Activated CD4-positive, alpha-beta T cell treated with anti-CD3 and anti-CD28 coated beads for 36 hours (primary cell): ENCODE measurements at regions not wholly inside any gene's neighbourhood (a gene's known extent, or its start where the extent isn't known, plus 50 kb on each side); places are given as distances from the start of the nearest gene placed in this dataset.

Source experiments
- ATAC-seq: fragments of 200-7000 bp; cut with Tn5 transposase; one replicate; pipeline ENCODE4 v1.10.0; 2021; ENCODE audit warnings: mild to moderate bottlenecking, moderate library complexity
- CTCF ChIA-PET: fragments of 350-600 bp; sonication (Branson Sonifier 250); formaldehyde crosslinking; loops from one replicate; lab custom pipeline; 2021; ENCODE audit warnings: antibody characterized with exemption; lab: Charles Lee
- POLR2A ChIA-PET: fragments of 350-600 bp; sonication (Branson Sonifier 250); formaldehyde crosslinking; loops from one replicate; lab custom pipeline; 2021; ENCODE audit warnings: antibody characterized with exemption, inconsistent platforms; lab: Charles Lee
- DNase-seq: peaks from one replicate; pipeline ENCODE4 v3.0.0-alpha.2; 2020
- H3K27ac Mint-ChIP-seq: one replicate; pipeline ENCODE4 v1.8.0; 2021; ENCODE audit warnings: mixed read lengths
- H3K27me3 Mint-ChIP-seq: one replicate; pipeline ENCODE4 v1.8.0; 2021; ENCODE audit warnings: mixed read lengths
- H3K36me3 Mint-ChIP-seq: one replicate; pipeline ENCODE4 v1.8.0; 2021; ENCODE audit warnings: low read depth, mixed read lengths
- H3K4me1 Mint-ChIP-seq: one replicate; pipeline ENCODE4 v1.8.0; 2021; ENCODE audit warnings: mixed read lengths
- H3K4me3 Mint-ChIP-seq: one replicate; pipeline ENCODE4 v1.8.0; 2021; ENCODE audit warnings: mild to moderate bottlenecking, moderate library complexity, mixed read lengths
- H3K9me3 Mint-ChIP-seq: one replicate; pipeline ENCODE4 v1.8.0; 2021; ENCODE audit warnings: low read depth, mixed read lengths
- intact Hi-C, 2 experiments: fragments of 100-400 bp; cut with DNase I in 1 of 2; cut with micrococcal nuclease in 1 of 2; formaldehyde crosslinking; loops; one replicate each; pipeline versions ENCODE4 v1.14.2 to v1.15.1; 2022 to 2024; cut with DNase I, micrococcal nuclease

DNA sequence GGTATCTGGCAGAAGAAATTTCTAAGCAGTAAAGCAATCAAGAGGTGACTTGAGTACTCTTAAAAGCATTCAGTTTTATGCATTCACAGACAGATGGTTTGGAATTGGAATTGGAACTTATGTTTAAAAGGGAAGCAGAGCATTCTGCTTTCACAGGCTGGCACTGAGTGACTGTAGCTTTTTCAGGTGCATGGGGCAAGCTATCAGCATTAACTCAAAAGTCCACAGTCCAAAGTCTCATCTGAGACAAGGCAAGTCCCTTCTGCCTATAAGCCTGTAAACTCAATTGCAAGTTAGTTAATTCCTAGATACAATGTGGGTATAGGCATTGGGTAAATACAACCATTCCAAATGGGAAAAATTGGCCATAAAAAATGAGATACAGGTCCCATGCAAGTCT is 1620.3 kb downstream of the MRPL39 start:
- H3K27ac Mint-ChIP-seq: no peak overlapping the region
- CTCF ChIA-PET: no interaction called here
- no peaks in the 10 kb centered on the region for H3K27me3 Mint-ChIP-seq
- no peak for DNase-seq
- intact Hi-C loops: no loop called here
- POLR2A ChIA-PET: no interaction called here
- no peaks in the 10 kb centered on the region for H3K4me1 Mint-ChIP-seq
- H3K36me3 Mint-ChIP-seq: no peaks in the 10 kb centered on the region
- peaks cover 8% of the 10 kb centered on the region for H3K9me3 Mint-ChIP-seq
- no peak overlapping the region for H3K4me3 Mint-ChIP-seq
- ATAC-seq: no peak

DNA sequence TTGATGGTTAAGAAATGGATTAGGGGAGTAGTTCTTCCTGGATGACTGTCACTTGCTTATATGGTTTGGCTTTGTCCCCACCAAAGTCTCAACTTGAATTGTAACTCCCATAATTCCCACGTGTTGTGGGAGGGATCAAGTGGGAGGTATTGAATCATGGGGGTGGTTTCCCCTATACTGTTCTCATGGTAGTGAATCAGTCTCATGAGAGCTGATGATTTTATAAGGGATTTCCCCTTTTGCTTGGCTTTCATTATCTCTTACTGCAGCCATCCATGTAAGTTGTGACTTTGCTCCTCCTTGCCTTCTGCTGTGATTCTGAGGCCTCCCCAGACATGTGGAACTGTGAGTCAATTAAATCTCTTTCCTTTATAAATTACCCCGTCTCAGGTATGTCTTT is 1621.1 kb downstream of the MRPL39 start:
- DNase-seq: no peak
- CTCF ChIA-PET: no interaction called here

DNA sequence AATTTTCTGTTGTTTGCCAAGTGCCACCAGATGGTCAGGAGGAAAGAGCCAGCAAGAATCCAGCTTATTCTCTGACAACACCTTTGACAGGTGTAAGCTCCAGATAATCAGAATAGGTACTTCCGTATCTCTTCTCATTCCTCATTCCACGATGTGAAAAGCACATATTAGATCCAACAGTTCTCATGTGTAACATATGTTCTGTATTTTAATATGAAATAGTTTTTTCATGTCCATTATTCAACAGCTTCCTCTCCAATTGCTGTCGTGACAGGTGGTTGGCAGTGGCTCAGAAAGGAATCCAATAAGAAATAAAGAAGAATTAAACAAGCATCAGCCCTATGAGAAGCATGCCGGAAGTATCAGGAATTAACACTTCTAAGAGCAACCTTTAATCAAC is 1624.7 kb downstream of the MRPL39 start:
- ChIA-PET POLR2A (no interaction called here), CTCF (interaction anchor here (2.8 kb wide), 1 partner anchor 14 kb away, joined by 13 read pairs; no protein-coding TSS in a partner anchor)
- Mint-ChIP-seq H3K9me3 (peaks cover 8% of the 10 kb centered on the region), H3K4me1 (no peaks in the 10 kb centered on the region), H3K4me3 (no peak overlapping the region), H3K36me3 (no peaks in the 10 kb centered on the region), H3K27ac (no peak overlapping the region), H3K27me3 (no peaks in the 10 kb centered on the region)
- ATAC-seq (no peak), DNase-seq (no peak)
- intact Hi-C loops: no loop called here

More for the DNA sequence above, 1621.1 kb downstream of the MRPL39 start:
- no peaks in the 10 kb centered on the region for H3K27me3 Mint-ChIP-seq
- H3K36me3 Mint-ChIP-seq: no peaks in the 10 kb centered on the region
- POLR2A ChIA-PET: no interaction called here
- no peak overlapping the region for H3K27ac Mint-ChIP-seq
- ATAC-seq: no peak
- intact Hi-C loops: no loop called here
- no peaks in the 10 kb centered on the region for H3K4me1 Mint-ChIP-seq
- peaks cover 8% of the 10 kb centered on the region for H3K9me3 Mint-ChIP-seq
- no peak overlapping the region for H3K4me3 Mint-ChIP-seq

DNA sequence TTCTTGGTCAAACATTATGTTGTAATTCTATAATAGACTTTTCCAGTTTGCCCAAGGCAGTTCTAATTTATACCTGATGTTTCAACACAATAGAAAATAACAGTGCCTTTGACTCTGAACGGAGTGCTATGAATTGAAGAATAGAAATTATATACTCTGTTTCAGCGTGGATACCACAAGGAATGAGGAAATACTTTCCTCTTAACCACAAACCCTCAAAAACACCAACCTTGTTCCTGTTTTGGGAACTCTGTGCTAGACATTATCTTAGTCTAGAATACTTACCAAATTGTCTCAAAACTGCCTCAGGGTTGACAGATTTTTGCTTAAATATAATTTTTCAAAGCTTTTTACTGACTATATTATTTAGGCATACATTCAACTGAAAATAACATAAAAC is 1629.3 kb downstream of the MRPL39 start:
- ATAC-seq: no peak

DNA sequence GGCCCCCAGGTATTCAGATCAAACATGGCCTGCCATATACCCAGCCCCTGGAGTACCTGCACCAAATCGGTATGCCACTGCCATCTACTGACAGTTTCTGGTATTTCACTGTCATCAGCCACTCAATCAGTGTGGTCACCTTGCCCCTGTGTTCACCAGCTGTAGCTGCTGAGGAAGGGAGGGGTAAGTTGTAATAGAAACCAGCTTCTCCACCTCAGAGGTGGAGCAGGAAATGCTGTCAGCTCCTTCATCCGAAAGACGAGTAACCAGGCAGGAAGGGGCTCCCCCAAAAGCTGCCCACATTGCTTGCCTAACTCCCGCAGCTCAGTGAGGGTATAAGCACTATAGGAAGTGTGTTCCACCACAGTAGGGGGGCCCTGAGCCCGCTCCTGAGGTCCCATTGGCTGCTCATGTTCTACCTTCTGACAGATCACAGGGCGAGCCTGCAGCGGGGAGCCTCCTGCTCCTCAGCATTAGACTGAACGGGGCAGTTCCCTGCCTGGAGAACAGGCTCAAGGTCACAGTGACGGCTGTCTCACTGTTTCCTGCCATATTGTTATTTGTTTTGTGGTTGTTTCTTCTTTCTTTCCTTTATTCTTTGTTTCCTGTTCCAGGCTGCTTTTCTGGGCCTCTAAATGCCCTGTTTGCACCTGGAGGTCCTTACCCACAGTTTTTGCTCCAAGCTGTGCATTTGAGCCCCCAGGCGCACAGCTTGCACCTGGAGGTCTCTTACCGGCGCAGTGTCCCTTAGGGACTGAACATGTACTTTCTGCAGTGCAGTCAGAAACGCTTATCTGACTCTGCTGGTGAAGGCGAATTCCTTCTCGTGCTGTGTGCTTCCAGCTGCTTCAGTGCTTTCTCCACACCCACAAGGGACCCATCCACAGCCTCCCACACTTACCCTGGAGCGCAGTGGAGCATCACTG is 1638.3 kb downstream of the MRPL39 start:
- ATAC-seq: peak; percentile 90
- H3K27me3 Mint-ChIP-seq: no peaks in the 10 kb centered on the region
- CTCF ChIA-PET: interaction anchor here (0.5 to 3.4 kb wide), 14 partner anchors 9 to 1623 kb away, joined by 3 to 13 read pairs (median 3); no protein-coding TSS in a partner anchor
- no peak overlapping the region for H3K4me3 Mint-ChIP-seq
- H3K9me3 Mint-ChIP-seq: no peaks in the 10 kb centered on the region
- intact Hi-C loops: loop anchor here (1.0 to 10.0 kb wide), 2 partner anchors 116 to 1164 kb away; no protein-coding TSS in a partner anchor
- peak; percentile 79 for DNase-seq
- H3K27ac Mint-ChIP-seq: no peak overlapping the region
- no peaks in the 10 kb centered on the region for H3K36me3 Mint-ChIP-seq
- peaks cover 11% of the 10 kb centered on the region for H3K4me1 Mint-ChIP-seq
- POLR2A ChIA-PET: no interaction called here

More for the DNA sequence above, 1629.3 kb downstream of the MRPL39 start:
- intact Hi-C loops: no loop called here
- no peak overlapping the region for H3K4me3 Mint-ChIP-seq
- H3K36me3 Mint-ChIP-seq: no peaks in the 10 kb centered on the region
- no peak for DNase-seq
- no peaks in the 10 kb centered on the region for H3K27me3 Mint-ChIP-seq
- H3K9me3 Mint-ChIP-seq: peaks cover 2% of the 10 kb centered on the region
- no peaks in the 10 kb centered on the region for H3K4me1 Mint-ChIP-seq
- CTCF ChIA-PET: no interaction called here
- POLR2A ChIA-PET: no interaction called here
- H3K27ac Mint-ChIP-seq: no peak overlapping the region

DNA sequence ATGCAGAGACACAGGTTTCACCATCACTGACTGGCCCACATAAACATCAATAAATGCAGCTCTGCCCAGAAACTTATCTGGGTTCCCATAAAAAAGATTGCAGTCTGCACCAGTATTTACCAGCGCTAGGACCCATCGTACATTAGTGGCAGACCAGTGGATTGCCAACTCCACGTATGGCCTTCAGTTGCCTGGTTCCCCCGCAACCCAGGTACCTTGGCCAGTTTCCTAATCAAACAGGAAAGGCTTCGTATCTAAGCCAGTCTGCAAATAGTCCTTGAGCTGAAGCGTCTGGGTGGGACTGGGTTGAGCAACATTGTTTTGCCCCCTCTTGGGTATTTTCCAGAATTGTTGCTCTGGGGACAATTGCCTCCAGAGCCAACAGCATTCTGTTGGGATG is 1639.3 kb downstream of the MRPL39 start:
- H3K36me3 Mint-ChIP-seq: no peaks in the 10 kb centered on the region
- ATAC-seq: no peak
- intact Hi-C loops: loop anchor here (1.0 to 10.0 kb wide), 2 partner anchors 115 to 1163 kb away; no protein-coding TSS in a partner anchor
- no peak overlapping the region for H3K27ac Mint-ChIP-seq
- H3K4me1 Mint-ChIP-seq: peaks cover 11% of the 10 kb centered on the region
- ChIA-PET POLR2A (no interaction called here), CTCF (interaction anchor here (0.8 to 3.4 kb wide), 3 partner anchors 15 to 554 kb away, joined by 4 to 13 read pairs (median 6); no protein-coding TSS in a partner anchor)
- no peaks in the 10 kb centered on the region for H3K27me3 Mint-ChIP-seq
- no peak overlapping the region for H3K4me3 Mint-ChIP-seq
- H3K9me3 Mint-ChIP-seq: no peaks in the 10 kb centered on the region
- DNase-seq: no peak

DNA sequence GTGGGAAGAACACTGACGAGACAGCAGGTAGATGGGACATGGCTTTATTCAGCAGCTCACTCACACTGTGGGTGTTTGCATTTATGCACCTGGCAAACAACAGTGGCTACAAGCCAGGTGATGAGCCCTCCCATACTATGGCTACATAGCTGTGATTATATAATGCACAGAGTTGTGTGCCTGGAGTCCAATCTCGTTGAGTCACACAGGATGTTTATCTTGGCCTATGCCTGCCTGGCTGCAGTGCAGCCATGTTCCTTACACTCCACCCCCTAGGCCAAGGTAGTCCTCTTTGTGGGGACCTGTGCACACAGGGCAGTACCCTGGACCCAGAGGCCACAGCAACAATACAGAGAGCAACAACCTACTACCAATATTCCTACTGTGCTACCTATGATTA is 1643.8 kb downstream of the MRPL39 start:
- Mint-ChIP-seq H3K9me3 (no peaks in the 10 kb centered on the region), H3K4me1 (peaks cover 3% of the 10 kb centered on the region), H3K4me3 (no peak overlapping the region), H3K27ac (no peak overlapping the region), H3K27me3 (no peaks in the 10 kb centered on the region), H3K36me3 (no peaks in the 10 kb centered on the region)
- POLR2A ChIA-PET: no interaction called here
- CTCF ChIA-PET: no interaction called here
- intact Hi-C loops: loop anchor here in 1 of 2 experiments (10.0 kb wide), 1 partner anchor 1159 kb away; no protein-coding TSS in a partner anchor
- DNase-seq: no peak
- ATAC-seq: no peak

DNA sequence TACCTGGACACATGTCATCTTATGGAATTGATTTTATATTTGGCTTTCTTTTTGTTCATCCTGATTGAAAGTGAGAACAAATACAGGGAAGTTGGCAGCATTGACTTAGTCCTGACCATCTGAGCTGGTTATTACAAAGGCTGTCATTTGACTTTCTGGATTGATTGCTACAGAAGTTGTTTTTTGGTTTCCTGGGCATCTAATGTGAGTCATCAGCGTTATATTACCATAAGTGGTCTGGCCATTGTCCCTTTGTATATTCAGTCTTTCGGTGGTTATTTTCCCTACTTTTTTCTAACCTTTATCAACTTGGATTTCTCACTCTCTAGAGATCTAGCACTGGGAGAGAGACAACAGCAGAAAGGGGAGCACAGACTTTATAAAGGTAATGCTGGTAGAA is 1646.5 kb downstream of the MRPL39 start:
- ChIA-PET CTCF (interaction anchor here (1.0 to 2.2 kb wide), 2 partner anchors 9 to 106 kb away, joined by 3 to 6 read pairs; no protein-coding TSS in a partner anchor), POLR2A (no interaction called here)
- DNase-seq (no peak), ATAC-seq (no peak)
- Mint-ChIP-seq H3K27me3 (no peaks in the 10 kb centered on the region), H3K4me1 (no peaks in the 10 kb centered on the region), H3K9me3 (no peaks in the 10 kb centered on the region), H3K4me3 (no peak overlapping the region), H3K36me3 (no peaks in the 10 kb centered on the region), H3K27ac (no peak overlapping the region)
- intact Hi-C loops: loop anchor here in 1 of 2 experiments (10.0 kb wide), 1 partner anchor 1156 kb away; no protein-coding TSS in a partner anchor

DNA sequence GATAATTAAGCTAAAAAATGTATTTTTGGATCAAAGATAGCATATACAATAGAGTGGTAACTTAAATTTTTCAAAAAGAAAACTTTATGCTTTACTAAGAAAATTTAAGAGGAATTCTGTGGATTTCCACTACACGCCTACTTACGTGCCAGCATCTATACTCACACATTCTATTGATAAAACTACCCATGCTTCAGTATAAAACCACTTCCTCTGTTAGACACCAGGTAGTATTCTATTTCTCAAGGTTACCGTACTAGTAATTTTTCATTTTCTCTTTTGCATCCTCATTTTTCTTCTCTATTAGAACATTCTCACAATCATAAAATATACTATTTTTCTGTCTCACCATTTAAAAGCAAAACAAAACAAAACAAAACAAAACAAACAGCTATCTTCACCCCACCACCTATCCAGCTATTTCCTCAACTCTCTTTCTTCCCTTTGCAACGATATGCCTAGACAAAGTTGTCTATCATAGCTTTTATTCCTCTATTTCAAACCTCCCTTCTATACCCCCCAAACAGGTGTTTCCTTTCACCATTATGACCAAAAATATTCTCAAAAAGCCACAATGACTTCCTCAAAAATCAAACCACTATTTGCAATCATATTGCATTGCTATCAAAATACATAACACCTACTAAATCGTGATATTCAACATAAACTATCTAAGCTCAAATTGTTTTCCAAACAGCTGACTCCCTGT is 1652.0 kb downstream of the MRPL39 start:
- POLR2A ChIA-PET: no interaction called here
- intact Hi-C loops: no loop called here
- ATAC-seq (no peak), DNase-seq (no peak)
- no peak overlapping the region for H3K4me3 Mint-ChIP-seq
- no peaks in the 10 kb centered on the region for H3K36me3 Mint-ChIP-seq
- H3K27me3 Mint-ChIP-seq: no peaks in the 10 kb centered on the region
- CTCF ChIA-PET: interaction anchor here (0.6 to 1.5 kb wide), 3 partner anchors 13 to 101 kb away, joined by 3 to 5 read pairs (median 3); no protein-coding TSS in a partner anchor
- H3K9me3 Mint-ChIP-seq: no peaks in the 10 kb centered on the region
- H3K4me1 Mint-ChIP-seq: peaks cover 11% of the 10 kb centered on the region
- no peak overlapping the region for H3K27ac Mint-ChIP-seq

DNA sequence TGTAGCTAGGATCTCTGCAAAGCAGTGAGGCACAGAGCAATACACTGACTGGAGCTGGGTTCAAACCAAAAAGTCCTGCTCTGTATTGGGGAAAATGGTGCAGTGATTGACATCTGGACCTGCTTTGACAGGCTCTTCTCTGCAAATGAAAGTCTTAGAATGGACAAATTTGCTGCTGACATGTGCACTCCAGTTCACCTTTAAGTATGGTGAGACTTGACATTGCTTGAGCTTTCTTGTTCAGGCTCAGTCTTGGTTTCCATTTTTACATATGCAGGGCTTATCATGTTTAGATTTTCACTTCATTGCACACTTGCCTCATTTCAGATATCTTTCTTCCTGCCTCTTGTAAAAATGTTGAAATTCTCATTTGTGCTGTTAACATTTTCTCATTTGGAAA is 1655.0 kb downstream of the MRPL39 start:
- peaks cover 22% of the 10 kb centered on the region for H3K4me1 Mint-ChIP-seq
- H3K9me3 Mint-ChIP-seq: no peaks in the 10 kb centered on the region
- no peaks in the 10 kb centered on the region for H3K27me3 Mint-ChIP-seq
- intact Hi-C loops: no loop called here
- H3K4me3 Mint-ChIP-seq: no peak overlapping the region
- ChIA-PET CTCF (interaction anchor here (1.0 kb wide), 1 partner anchor 17 kb away, joined by 3 read pairs; no protein-coding TSS in a partner anchor), POLR2A (no interaction called here)
- H3K27ac Mint-ChIP-seq: no peak overlapping the region
- DNase-seq (no peak), ATAC-seq (no peak)
- no peaks in the 10 kb centered on the region for H3K36me3 Mint-ChIP-seq

DNA sequence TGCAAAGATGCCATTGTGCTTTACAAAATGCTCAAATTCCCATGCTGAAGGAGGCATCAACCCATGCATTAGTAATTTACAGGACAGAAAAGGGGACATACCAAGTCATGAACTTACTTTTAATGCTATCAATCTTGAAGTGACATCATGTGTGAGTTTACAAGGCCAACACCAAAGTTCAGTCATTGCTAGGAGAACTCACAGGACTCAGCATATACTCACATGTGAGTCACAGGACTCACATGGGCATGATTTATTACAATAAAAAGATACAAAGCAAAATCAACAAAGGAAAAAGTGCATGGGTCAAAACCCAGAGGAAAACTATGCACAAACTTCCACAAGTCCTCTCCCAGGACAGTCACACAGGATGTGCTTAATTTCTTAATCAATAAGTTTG is 1656.0 kb downstream of the MRPL39 start:
- CTCF ChIA-PET: no interaction called here
- peak; percentile 42 for ATAC-seq

More for the DNA sequence above, 1656.0 kb downstream of the MRPL39 start:
- Mint-ChIP-seq H3K4me3 (no peak overlapping the region), H3K36me3 (no peaks in the 10 kb centered on the region), H3K9me3 (no peaks in the 10 kb centered on the region), H3K4me1 (peaks cover 22% of the 10 kb centered on the region), H3K27ac (no peak overlapping the region), H3K27me3 (no peaks in the 10 kb centered on the region)
- intact Hi-C loops: no loop called here
- DNase-seq: no peak
- POLR2A ChIA-PET: no interaction called here
